Thyroid gland (tissue), 4 donors: ENCODE measurements at regions not wholly inside any gene's neighbourhood (a gene's known extent, or its start where the extent isn't known, plus 50 kb on each side); places are given as distances from the start of the nearest gene placed in this dataset.

Experiments
- CTCF ChIP-seq, 6 experiments: fragments of 200-600 bp in 3 of 6; fragments of 450-650 bp in 3 of 6; sonication (generic) in 3 of 6; IDR thresholded peaks; one replicate each; pipeline ENCODE4 v1.5.1; 2016 to 2019; ENCODE audit warnings: antibody characterized with exemption in 6 of 6, mild to moderate bottlenecking in 2 of 6, inconsistent platforms in 1 of 6, moderate library complexity in 1 of 6
- POLR2A ChIP-seq, 2 donors: fragments of 450-650 bp; IDR thresholded peaks; one replicate each; pipeline ENCODE4 v1.6.1; 2017; ENCODE audit warnings: antibody characterized with exemption in 2 of 2, mild to moderate bottlenecking in 2 of 2, moderate library complexity in 1 of 2

GRCh38 chr7:127512663-127513062, 72.7 kb downstream of the GCC1 start:
- TF ChIP-seq CTCF (IDR thresholded peaks at IDR 0.05) (no peak), POLR2A (IDR thresholded peaks at IDR 0.05) (no peak)
